Esophagus squamous epithelium (tissue), 4 donors: ENCODE measurements at regions not wholly inside any gene's neighbourhood (a gene's known extent, or its start where the extent isn't known, plus 50 kb on each side); places are given as distances from the start of the nearest gene placed in this dataset.

ENCODE experiments used
- POLR2A ChIP-seq, 4 donors: fragments of 450-650 bp; IDR thresholded peaks; one replicate each; pipeline ENCODE4 v1.6.1; 2017; ENCODE audit warnings: antibody characterized with exemption in 4 of 4, mild to moderate bottlenecking in 4 of 4, moderate library complexity in 3 of 4
- TF ChIP-seq, protein P1 (sequence below), 6 experiments: fragments of 450-650 bp in 4 of 6; fragments of 200-600 bp in 2 of 6; sonication (generic) in 2 of 6; IDR thresholded peaks; one replicate each; pipeline ENCODE4 v1.5.1; 2016 to 2019; ENCODE audit warnings: antibody characterized with exemption in 6 of 6, mild to moderate bottlenecking in 4 of 6, moderate library complexity in 4 of 6

DNA sequence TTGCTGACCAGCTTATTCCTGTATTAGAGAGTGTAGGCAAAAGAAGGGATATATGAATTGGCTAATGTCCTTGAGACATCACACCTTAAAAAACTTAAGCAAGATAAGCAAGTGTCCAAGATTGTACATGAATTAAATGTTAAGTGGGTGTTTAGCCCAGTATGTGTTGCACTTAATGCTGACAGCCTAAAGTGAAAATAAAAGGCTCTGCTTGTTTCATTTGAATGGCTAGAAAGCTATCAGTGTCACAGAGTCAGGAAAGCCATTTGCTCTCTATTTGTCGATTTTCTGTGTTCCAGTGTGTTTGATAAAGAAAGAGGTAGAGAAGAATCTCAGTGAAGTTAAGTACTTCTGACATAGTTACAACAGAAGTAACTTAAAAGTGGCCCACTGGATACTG is 744.9 kb downstream of the ANKRD7 start:
- TF ChIP-seq, protein P1, sequence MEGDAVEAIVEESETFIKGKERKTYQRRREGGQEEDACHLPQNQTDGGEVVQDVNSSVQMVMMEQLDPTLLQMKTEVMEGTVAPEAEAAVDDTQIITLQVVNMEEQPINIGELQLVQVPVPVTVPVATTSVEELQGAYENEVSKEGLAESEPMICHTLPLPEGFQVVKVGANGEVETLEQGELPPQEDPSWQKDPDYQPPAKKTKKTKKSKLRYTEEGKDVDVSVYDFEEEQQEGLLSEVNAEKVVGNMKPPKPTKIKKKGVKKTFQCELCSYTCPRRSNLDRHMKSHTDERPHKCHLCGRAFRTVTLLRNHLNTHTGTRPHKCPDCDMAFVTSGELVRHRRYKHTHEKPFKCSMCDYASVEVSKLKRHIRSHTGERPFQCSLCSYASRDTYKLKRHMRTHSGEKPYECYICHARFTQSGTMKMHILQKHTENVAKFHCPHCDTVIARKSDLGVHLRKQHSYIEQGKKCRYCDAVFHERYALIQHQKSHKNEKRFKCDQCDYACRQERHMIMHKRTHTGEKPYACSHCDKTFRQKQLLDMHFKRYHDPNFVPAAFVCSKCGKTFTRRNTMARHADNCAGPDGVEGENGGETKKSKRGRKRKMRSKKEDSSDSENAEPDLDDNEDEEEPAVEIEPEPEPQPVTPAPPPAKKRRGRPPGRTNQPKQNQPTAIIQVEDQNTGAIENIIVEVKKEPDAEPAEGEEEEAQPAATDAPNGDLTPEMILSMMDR (IDR thresholded peaks at IDR 0.05), result no peak
- TF ChIP-seq POLR2A (IDR thresholded peaks at IDR 0.05), result no peak
